Right lobe of liver (tissue), 6 donors: ENCODE measurements at regions not wholly inside any gene's neighbourhood (a gene's known extent, or its start where the extent isn't known, plus 50 kb on each side); places are given as distances from the start of the nearest gene placed in this dataset.

Experiments
- ATAC-seq, 4 donors: fragments of 200-7000 bp; cut with Tn5 transposase; one replicate each; pipeline ENCODE4 v1.9.1; 2020; ENCODE audit warnings: mild to moderate bottlenecking in 4 of 4, moderate library complexity in 4 of 4
- DNase-seq, 3 donors: peaks; one replicate each; pipeline ENCODE4 v3.0.0-alpha.2; 2020
- H3K27ac ChIP-seq, 3 donors: fragments of 200-600 bp; one replicate each; pipeline ENCODE4 v1.8.0; 2022
- H3K27me3 ChIP-seq, 2 donors: fragments of 200-600 bp; one replicate each; pipeline ENCODE4 v1.8.0; 2022
- H3K36me3 ChIP-seq, 4 donors: fragments of 200-600 bp; sonication (generic) in 1 of 4; one replicate each; pipeline versions ENCODE4 v1.5.1 to v1.8.0; 2017 to 2022; ENCODE audit warnings: control low read depth in 1 of 4
- H3K4me1 ChIP-seq, 4 donors: fragments of 200-600 bp; sonication (generic) in 1 of 4; one replicate each; pipeline versions ENCODE4 v1.5.1 to v1.8.0; 2017 to 2022; ENCODE audit warnings: control low read depth in 1 of 4
- H3K4me3 ChIP-seq, 3 donors: fragments of 200-600 bp; one replicate each; pipeline ENCODE4 v1.8.0; 2022
- H3K9me3 ChIP-seq, 4 donors: fragments of 200-600 bp; sonication (generic) in 1 of 4; one replicate each; pipeline versions ENCODE4 v1.5.1 to v1.8.0; 2017 to 2022; ENCODE audit warnings: control low read depth in 1 of 4
- POLR2A ChIP-seq: fragments of 450-650 bp; IDR thresholded peaks from one replicate; pipeline ENCODE4 v1.6.1; 2017; ENCODE audit warnings: antibody characterized with exemption, mild to moderate bottlenecking
- WGBS: methylation state at CpG from one replicate; pipeline ENCODE4 v1.1.6; 2018; ENCODE audit warnings: low coverage, low lambda C conversion rate; ENCODE audit not compliant: insufficient coverage; ENCODE audit errors: missing lambda C conversion rate; 5-methylcytosine and 5-hydroxymethylcytosine counted together
- intact Hi-C, 2 donors: fragments of 100-400 bp; cut with DNase I; formaldehyde crosslinking; loops; one replicate each; pipeline versions ENCODE4 v1.11.2 to v1.14.1; 2022
- TF ChIP-seq, protein P1 (sequence below), 4 donors: fragments of 200-600 bp in 3 of 4; fragments of 450-650 bp in 1 of 4; IDR thresholded peaks; one replicate each; pipeline versions ENCODE4 v1.5.1 to v1.8.0; 2016 to 2022; ENCODE audit warnings: antibody characterized with exemption in 4 of 4, mild to moderate bottlenecking in 2 of 4
- donor health status: DM: no; HTN: yes; CAD: no.
- donor health status: DM: no; HTN: no; CAD: no.
- donor health status: DM: no; HTN: no; CAD: no.
- donor health status: DM: no; HTN: yes; CAD: no.
- donor health status: DM: no; HTN: yes; CAD: no.

DNA sequence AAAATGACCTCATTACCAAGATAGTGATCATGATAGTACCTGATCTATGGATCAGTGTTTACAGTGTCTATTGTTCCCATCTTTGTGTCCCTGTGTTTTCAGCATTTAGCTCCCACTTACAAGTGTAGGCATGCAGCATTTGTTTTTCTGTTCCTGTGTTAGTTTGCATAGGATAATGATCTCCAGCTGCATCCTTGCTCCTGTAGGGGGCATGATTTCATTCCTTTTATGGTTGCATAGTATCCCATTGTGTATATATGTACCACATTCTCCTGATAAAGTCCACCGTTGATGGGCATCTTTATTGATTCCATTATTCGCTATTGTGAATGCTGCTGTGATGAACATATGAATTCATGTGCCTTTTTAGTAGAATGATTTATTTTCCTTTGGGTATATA, 215.4 kb upstream of the NAV3 start:
- no peak overlapping the region for H3K4me3 ChIP-seq
- no peak overlapping the region for H3K27ac ChIP-seq
- DNase-seq, result no peak
- no peaks in the 10 kb centered on the region for H3K36me3 ChIP-seq
- no peak for ATAC-seq
- H3K27me3 ChIP-seq, result no peaks in the 10 kb centered on the region
- no peaks in the 10 kb centered on the region for H3K9me3 ChIP-seq
- TF ChIP-seq, protein P1, sequence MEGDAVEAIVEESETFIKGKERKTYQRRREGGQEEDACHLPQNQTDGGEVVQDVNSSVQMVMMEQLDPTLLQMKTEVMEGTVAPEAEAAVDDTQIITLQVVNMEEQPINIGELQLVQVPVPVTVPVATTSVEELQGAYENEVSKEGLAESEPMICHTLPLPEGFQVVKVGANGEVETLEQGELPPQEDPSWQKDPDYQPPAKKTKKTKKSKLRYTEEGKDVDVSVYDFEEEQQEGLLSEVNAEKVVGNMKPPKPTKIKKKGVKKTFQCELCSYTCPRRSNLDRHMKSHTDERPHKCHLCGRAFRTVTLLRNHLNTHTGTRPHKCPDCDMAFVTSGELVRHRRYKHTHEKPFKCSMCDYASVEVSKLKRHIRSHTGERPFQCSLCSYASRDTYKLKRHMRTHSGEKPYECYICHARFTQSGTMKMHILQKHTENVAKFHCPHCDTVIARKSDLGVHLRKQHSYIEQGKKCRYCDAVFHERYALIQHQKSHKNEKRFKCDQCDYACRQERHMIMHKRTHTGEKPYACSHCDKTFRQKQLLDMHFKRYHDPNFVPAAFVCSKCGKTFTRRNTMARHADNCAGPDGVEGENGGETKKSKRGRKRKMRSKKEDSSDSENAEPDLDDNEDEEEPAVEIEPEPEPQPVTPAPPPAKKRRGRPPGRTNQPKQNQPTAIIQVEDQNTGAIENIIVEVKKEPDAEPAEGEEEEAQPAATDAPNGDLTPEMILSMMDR (IDR thresholded peaks at IDR 0.05), result no peak
- TF ChIP-seq POLR2A, result no peak
- intact Hi-C loops, result no loop called here
- WGBS, result 89% methylated on average over 2 of the region's 2 CpGs
- no peaks in the 10 kb centered on the region for H3K4me1 ChIP-seq

- Histone ChIP-seq H3K27me3 (no peaks in the 10 kb centered on the region), H3K36me3 (no peaks in the 10 kb centered on the region), H3K4me1 (no peaks in the 10 kb centered on the region), H3K27ac (no peak overlapping the region), H3K9me3 (no peaks in the 10 kb centered on the region), H3K4me3 (no peak overlapping the region)
- WGBS, result 59% methylated on average over 4 of the region's 4 CpGs
- intact Hi-C loops, result no loop called here
- DNase-seq, result no peak
- no peak for ATAC-seq
- TF ChIP-seq POLR2A, result no peak
- TF ChIP-seq, protein P1 (IDR thresholded peaks at IDR 0.05), result no peak
Observed at GRCh38 chr12:77613411-77613810, 217.3 kb upstream of the NAV3 start.

DNA sequence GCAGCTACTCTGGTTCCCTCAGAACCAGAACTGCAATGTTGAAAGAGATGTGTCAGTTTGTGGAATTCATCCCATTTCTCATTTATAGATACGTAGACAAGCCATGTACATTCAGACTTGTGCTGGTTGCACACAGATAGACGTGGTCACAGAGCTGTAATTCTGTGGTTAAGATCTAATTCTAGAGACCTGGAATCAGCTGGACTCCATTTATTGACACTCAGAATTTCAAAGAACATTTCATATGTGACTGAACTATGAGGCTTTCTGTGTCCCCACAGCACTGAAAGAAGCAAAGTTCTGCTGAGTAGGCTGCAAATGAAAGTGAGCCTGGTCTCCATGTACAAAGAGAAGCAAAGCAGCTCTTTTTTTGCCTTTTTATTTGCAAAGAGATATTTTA, 220.2 kb upstream of the NAV3 start:
- no peaks in the 10 kb centered on the region for H3K4me1 ChIP-seq
- no peak for TF ChIP-seq POLR2A
- TF ChIP-seq, protein P1 (IDR thresholded peaks at IDR 0.05), result no peak
- 31% methylated on average over 2 of the region's 2 CpGs for WGBS
- no peak overlapping the region for H3K27ac ChIP-seq
- H3K9me3 ChIP-seq, result no peaks in the 10 kb centered on the region
- ATAC-seq (no peak), DNase-seq (no peak)
- H3K27me3 ChIP-seq, result no peaks in the 10 kb centered on the region
- H3K36me3 ChIP-seq, result no peaks in the 10 kb centered on the region
- intact Hi-C loops, result no loop called here
- H3K4me3 ChIP-seq, result no peak overlapping the region

DNA sequence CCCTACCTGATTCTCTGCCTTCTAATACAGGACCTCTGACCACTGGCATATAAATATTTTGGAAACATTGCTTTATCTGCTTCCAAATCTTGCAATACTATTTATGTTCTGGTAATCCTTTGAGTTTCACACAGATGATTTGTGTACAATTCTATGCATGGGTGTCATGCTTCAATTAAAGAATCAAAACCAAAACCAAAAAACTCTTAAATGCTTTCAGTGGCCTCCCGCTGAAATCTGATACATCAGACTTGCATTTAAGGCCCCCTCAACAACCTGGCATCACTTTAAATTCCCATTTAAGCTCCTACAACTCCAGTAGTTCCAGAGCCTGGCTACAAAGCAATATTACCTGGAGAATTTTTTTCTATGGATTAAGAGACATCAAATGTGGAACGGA, 221.7 kb upstream of the NAV3 start:
- H3K4me3 ChIP-seq, result no peak overlapping the region
- intact Hi-C loops, result no loop called here
- WGBS, result 71% methylated on average over 2 of the region's 2 CpGs
- ATAC-seq (no peak), DNase-seq (no peak)
- H3K36me3 ChIP-seq, result no peaks in the 10 kb centered on the region
- TF ChIP-seq, protein P1 (IDR thresholded peaks at IDR 0.05), result no peak
- no peak for TF ChIP-seq POLR2A
- no peaks in the 10 kb centered on the region for H3K27me3 ChIP-seq
- H3K4me1 ChIP-seq, result no peaks in the 10 kb centered on the region
- H3K9me3 ChIP-seq, result no peaks in the 10 kb centered on the region
- no peak overlapping the region for H3K27ac ChIP-seq

- H3K9me3 ChIP-seq, result no peaks in the 10 kb centered on the region
- H3K4me1 ChIP-seq, result no peaks in the 10 kb centered on the region
- DNase-seq (no peak), ATAC-seq (no peak)
- no peak overlapping the region for H3K27ac ChIP-seq
- H3K27me3 ChIP-seq, result no peaks in the 10 kb centered on the region
- TF ChIP-seq, protein P1 (IDR thresholded peaks at IDR 0.05), result no peak
- no peak for TF ChIP-seq POLR2A
- intact Hi-C loops, result no loop called here
- no peak overlapping the region for H3K4me3 ChIP-seq
- no peaks in the 10 kb centered on the region for H3K36me3 ChIP-seq
Observed at GRCh38 chr12:77608271-77608824, 222.3 kb upstream of the NAV3 start.
